ENCODE measurements at regions not wholly inside any gene's neighbourhood (a gene's known extent, or its start where the extent isn't known, plus 50 kb on each side); places are given as distances from the start of the nearest gene placed in this dataset.

DNA sequence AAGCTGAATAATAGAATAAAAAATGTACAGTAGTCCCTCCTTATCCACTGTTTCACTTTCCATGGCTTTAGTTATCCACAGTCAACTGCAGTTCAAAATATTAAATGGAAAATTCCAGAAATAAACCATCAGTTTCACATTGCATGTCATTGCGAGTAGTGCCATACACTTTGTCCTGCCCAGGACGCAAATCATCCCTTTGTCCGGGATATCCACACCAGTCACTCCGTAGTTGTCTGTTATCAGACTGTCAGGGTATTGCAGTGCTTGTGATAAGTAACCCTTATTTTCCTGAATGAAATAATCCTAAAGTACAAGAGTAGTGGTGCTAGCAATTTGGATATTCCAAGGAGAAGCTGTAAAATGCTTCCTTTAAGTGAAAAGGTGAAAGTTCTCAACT lies 271.3 kb downstream of the DKK2 start:
- H3K9ac ChIP-seq, result no peak overlapping the region
- no peak overlapping the region for H2AFZ ChIP-seq
- no peaks in the 10 kb centered on the region for H3K27me3 ChIP-seq (ENCODE audit: control insufficient read depth, insufficient read depth, low read length)
- no peaks in the 10 kb centered on the region for H3K9me3 ChIP-seq (ENCODE audit: control insufficient read depth, low read length)
- H3K27ac ChIP-seq, result no peak overlapping the region
- no peaks in the 10 kb centered on the region for H3K4me1 ChIP-seq
- H3K4me2 ChIP-seq (ENCODE audit: low read length), result no peak overlapping the region
- H3K36me3 ChIP-seq (ENCODE audit: control insufficient read depth, insufficient read depth, low read length), result no peaks in the 10 kb centered on the region
- H3K4me3 ChIP-seq (ENCODE audit: low read depth, low read length), result no peak overlapping the region
- TF ChIP-seq, protein P1, sequence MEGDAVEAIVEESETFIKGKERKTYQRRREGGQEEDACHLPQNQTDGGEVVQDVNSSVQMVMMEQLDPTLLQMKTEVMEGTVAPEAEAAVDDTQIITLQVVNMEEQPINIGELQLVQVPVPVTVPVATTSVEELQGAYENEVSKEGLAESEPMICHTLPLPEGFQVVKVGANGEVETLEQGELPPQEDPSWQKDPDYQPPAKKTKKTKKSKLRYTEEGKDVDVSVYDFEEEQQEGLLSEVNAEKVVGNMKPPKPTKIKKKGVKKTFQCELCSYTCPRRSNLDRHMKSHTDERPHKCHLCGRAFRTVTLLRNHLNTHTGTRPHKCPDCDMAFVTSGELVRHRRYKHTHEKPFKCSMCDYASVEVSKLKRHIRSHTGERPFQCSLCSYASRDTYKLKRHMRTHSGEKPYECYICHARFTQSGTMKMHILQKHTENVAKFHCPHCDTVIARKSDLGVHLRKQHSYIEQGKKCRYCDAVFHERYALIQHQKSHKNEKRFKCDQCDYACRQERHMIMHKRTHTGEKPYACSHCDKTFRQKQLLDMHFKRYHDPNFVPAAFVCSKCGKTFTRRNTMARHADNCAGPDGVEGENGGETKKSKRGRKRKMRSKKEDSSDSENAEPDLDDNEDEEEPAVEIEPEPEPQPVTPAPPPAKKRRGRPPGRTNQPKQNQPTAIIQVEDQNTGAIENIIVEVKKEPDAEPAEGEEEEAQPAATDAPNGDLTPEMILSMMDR (IDR thresholded peaks at IDR 0.05), result no peak
- H3K79me2 ChIP-seq, result no peaks in the 10 kb centered on the region

DNA sequence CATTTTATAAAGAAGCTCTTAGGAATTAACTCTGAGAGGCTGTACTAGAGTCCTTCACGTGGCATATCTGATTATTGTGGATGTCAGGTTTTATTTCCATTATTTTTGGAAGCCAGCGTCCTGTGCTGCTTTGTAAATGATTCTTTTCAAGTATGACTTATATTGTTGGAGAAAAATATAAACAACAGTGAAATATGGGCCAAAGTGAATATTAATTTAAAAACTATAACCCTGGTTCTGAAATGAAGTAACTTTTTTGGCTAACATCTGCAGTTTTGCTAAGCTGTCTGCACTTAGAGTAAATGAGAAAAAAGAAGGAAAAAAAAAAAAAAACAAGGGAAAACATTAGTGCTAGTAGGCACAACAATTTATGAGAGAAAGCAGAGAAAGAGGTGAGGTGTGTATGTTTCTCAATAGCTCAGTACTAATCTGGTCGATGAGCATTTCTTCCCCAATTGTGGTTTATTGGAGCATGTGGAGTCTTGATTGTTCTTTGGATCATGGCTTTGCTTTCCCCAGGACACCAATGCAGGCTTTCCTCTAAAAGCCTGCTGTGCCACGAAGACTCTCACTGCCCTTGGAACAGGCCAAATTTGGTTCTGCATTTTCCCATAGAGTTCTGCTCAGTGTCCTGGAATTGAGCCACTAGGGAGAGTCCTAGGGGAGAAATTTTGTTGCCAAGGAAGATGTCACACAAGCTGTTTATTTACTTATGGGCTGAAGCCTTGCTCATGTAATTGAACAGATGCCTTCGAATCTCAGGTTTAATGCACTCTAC lies 273.3 kb downstream of the DKK2 start:
- Histone ChIP-seq H3K79me2 (no peaks in the 10 kb centered on the region), H3K9ac (no peak overlapping the region), H3K4me1 (no peaks in the 10 kb centered on the region), H3K9me3 (ENCODE audit: control insufficient read depth, low read length) (no peaks in the 10 kb centered on the region), H3K36me3 (ENCODE audit: control insufficient read depth, insufficient read depth, low read length) (no peaks in the 10 kb centered on the region), H3K4me2 (ENCODE audit: low read length) (no peak overlapping the region), H3K27ac (no peak overlapping the region), H3K4me3 (ENCODE audit: low read depth, low read length) (no peak overlapping the region), H2AFZ (no peak overlapping the region), H3K27me3 (ENCODE audit: control insufficient read depth, insufficient read depth, low read length) (no peaks in the 10 kb centered on the region)
- TF ChIP-seq, protein P1 (IDR thresholded peaks at IDR 0.05), result no peak

DNA sequence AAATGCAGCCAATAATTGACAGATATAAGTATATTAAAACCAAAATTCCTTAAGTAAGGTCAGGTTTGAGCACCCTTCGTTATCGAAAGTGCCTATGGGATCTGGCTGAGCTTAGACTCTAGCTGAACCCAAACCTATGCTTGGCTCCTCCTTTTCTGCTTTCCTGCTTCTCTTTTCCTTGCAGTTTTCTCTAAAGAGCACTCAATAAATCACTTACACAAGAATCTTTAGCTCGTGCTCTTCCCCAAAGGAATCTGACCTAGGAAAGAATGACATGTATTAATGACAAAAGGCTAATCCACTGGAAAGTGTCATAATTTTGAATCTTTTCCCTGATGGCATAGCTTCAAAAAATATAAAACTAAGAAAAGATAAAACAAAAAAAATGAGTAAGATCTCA lies 282.7 kb downstream of the DKK2 start:
- TF ChIP-seq, protein P1 (IDR thresholded peaks at IDR 0.05), result no peak
- H2AFZ ChIP-seq, result no peak overlapping the region

DNA sequence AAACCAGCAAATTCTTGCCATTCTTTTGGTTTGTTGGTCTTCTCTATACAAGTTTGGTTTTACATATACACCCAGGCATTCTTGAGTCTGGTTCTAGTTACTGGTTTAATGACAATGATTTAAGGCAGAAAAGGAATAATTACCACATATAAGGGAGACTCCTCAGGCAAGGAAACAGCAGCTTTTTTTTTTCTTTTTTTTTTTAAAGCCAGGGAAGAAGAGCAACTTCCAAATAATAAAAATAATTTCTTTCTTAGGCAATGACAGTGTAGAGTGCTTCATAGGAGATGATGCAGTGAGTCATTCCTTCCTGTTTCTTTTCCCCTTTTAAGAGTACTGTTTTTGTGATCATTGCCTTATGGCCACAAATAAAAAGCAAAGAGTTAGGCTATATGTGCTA lies 289.7 kb downstream of the DKK2 start:
- no peak overlapping the region for H3K9ac ChIP-seq
- no peak overlapping the region for H2AFZ ChIP-seq
- H3K36me3 ChIP-seq (ENCODE audit: control insufficient read depth, insufficient read depth, low read length), result no peaks in the 10 kb centered on the region
- TF ChIP-seq, protein P1 (IDR thresholded peaks at IDR 0.05), result no peak
- no peak overlapping the region for H3K4me2 ChIP-seq (ENCODE audit: low read length)
- no peaks in the 10 kb centered on the region for H3K79me2 ChIP-seq
- H3K27me3 ChIP-seq (ENCODE audit: control insufficient read depth, insufficient read depth, low read length), result no peaks in the 10 kb centered on the region
- no peaks in the 10 kb centered on the region for H3K9me3 ChIP-seq (ENCODE audit: control insufficient read depth, low read length)
- no peak overlapping the region for H3K4me3 ChIP-seq (ENCODE audit: low read depth, low read length)
- no peaks in the 10 kb centered on the region for H3K4me1 ChIP-seq
- H3K27ac ChIP-seq, result no peak overlapping the region

More for the DNA sequence above, 282.7 kb downstream of the DKK2 start:
- Histone ChIP-seq H3K36me3 (ENCODE audit: control insufficient read depth, insufficient read depth, low read length) (no peaks in the 10 kb centered on the region), H3K4me2 (ENCODE audit: low read length) (no peak overlapping the region), H3K79me2 (no peaks in the 10 kb centered on the region), H3K27me3 (ENCODE audit: control insufficient read depth, insufficient read depth, low read length) (no peaks in the 10 kb centered on the region), H3K9me3 (ENCODE audit: control insufficient read depth, low read length) (peaks cover 4% of the 10 kb centered on the region), H3K9ac (no peak overlapping the region), H3K4me3 (ENCODE audit: low read depth, low read length) (no peak overlapping the region), H3K27ac (no peak overlapping the region), H3K4me1 (no peaks in the 10 kb centered on the region)

DNA sequence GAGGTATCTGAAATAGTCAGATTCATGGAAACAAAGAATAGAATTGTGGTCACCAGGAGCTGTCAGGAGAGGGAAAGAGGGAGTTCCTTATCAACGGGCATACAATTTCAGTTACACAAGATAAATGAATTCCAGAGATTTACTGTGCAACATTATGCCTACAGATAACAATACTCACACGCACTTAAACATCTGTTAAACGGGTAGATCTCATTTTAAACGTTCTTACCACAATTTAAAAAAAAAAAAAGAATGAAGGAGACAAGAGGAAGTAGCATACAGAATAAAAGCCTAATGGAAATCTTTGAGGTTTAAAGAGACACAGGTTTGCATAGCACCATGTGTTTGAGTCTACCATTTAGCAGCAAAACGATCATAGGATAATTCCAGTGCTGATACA lies 298.0 kb downstream of the DKK2 start:
- Histone ChIP-seq H3K4me3 (ENCODE audit: low read depth, low read length) (no peak overlapping the region), H3K9me3 (ENCODE audit: control insufficient read depth, low read length) (no peaks in the 10 kb centered on the region), H3K36me3 (ENCODE audit: control insufficient read depth, insufficient read depth, low read length) (no peaks in the 10 kb centered on the region), H2AFZ (no peak overlapping the region), H3K27me3 (ENCODE audit: control insufficient read depth, insufficient read depth, low read length) (no peaks in the 10 kb centered on the region), H3K27ac (no peak overlapping the region), H3K9ac (no peak overlapping the region), H3K79me2 (no peaks in the 10 kb centered on the region), H3K4me2 (ENCODE audit: low read length) (no peak overlapping the region), H3K4me1 (no peaks in the 10 kb centered on the region)
- TF ChIP-seq, protein P1 (IDR thresholded peaks at IDR 0.05), result no peak

Measured in parathyroid adenoma (tissue), 2 donors.